ENCODE measurements at regions not wholly inside any gene's neighbourhood (a gene's known extent, or its start where the extent isn't known, plus 50 kb on each side); places are given as distances from the start of the nearest gene placed in this dataset.

DNA sequence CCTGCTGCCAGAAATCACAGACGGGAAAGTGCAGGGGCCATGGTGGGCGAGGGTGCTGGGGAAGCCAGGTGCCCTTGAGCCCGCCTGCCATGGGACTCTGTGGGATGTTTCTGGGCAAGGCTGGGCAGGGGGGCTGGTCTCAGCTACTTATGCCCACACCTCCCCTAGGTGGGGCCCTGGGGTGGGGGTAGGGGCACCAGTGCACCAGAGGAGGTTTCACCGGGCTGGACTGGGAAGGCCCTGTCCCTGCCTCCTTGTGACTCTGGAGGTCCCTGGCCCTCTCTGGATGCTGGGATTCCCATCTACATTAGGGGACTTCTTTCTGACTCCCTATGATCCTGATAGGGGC lies 75.2 kb upstream of the WNT11 start:
- no peak for TF ChIP-seq RFX5 (IDR thresholded peaks at IDR 0.05)
- TF ChIP-seq, protein P1, sequence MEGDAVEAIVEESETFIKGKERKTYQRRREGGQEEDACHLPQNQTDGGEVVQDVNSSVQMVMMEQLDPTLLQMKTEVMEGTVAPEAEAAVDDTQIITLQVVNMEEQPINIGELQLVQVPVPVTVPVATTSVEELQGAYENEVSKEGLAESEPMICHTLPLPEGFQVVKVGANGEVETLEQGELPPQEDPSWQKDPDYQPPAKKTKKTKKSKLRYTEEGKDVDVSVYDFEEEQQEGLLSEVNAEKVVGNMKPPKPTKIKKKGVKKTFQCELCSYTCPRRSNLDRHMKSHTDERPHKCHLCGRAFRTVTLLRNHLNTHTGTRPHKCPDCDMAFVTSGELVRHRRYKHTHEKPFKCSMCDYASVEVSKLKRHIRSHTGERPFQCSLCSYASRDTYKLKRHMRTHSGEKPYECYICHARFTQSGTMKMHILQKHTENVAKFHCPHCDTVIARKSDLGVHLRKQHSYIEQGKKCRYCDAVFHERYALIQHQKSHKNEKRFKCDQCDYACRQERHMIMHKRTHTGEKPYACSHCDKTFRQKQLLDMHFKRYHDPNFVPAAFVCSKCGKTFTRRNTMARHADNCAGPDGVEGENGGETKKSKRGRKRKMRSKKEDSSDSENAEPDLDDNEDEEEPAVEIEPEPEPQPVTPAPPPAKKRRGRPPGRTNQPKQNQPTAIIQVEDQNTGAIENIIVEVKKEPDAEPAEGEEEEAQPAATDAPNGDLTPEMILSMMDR (IDR thresholded peaks at IDR 0.05) = no peak

Measured in A549 (cell line).